ENCODE measurements at regions not wholly inside any gene's neighbourhood (a gene's known extent, or its start where the extent isn't known, plus 50 kb on each side); places are given as distances from the start of the nearest gene placed in this dataset.

DNA sequence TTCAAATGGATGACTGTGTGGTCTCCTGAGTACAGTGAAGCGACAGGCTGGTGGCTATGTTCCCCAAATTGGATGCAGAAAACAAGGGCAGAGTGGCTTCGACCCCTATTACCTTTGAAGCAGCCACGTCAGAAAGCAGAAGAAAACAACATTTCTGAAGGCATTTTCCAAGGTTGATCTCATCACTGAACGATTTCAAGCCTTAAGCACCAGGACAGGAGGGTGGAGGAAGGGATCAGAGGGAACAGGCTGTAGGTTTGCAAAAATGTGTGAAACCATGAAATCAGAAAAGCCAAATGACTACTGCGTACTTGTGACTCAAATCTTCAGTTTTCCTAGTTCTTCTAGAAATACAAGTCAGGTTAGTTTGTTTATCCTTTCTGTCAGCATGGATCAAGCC is 181.0 kb upstream of the TMEM106B start:
- TF ChIP-seq, protein P1, sequence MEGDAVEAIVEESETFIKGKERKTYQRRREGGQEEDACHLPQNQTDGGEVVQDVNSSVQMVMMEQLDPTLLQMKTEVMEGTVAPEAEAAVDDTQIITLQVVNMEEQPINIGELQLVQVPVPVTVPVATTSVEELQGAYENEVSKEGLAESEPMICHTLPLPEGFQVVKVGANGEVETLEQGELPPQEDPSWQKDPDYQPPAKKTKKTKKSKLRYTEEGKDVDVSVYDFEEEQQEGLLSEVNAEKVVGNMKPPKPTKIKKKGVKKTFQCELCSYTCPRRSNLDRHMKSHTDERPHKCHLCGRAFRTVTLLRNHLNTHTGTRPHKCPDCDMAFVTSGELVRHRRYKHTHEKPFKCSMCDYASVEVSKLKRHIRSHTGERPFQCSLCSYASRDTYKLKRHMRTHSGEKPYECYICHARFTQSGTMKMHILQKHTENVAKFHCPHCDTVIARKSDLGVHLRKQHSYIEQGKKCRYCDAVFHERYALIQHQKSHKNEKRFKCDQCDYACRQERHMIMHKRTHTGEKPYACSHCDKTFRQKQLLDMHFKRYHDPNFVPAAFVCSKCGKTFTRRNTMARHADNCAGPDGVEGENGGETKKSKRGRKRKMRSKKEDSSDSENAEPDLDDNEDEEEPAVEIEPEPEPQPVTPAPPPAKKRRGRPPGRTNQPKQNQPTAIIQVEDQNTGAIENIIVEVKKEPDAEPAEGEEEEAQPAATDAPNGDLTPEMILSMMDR (conservative IDR thresholded peaks at IDR 0.05 in 1 of 2, IDR thresholded peaks at IDR 0.05 in 1 of 2; ENCODE audit: extremely low read depth in 1 of 2, insufficient read depth in 1 of 2, low read depth in 1 of 2, low read length in 2 of 2): no peak
- TF ChIP-seq EZH2 (IDR thresholded peaks at IDR 0.05; ENCODE audit: borderline replicate concordance, low read length): no peak
